ENCODE measurements at regions not wholly inside any gene's neighbourhood (a gene's known extent, or its start where the extent isn't known, plus 50 kb on each side); places are given as distances from the start of the nearest gene placed in this dataset.

DNA sequence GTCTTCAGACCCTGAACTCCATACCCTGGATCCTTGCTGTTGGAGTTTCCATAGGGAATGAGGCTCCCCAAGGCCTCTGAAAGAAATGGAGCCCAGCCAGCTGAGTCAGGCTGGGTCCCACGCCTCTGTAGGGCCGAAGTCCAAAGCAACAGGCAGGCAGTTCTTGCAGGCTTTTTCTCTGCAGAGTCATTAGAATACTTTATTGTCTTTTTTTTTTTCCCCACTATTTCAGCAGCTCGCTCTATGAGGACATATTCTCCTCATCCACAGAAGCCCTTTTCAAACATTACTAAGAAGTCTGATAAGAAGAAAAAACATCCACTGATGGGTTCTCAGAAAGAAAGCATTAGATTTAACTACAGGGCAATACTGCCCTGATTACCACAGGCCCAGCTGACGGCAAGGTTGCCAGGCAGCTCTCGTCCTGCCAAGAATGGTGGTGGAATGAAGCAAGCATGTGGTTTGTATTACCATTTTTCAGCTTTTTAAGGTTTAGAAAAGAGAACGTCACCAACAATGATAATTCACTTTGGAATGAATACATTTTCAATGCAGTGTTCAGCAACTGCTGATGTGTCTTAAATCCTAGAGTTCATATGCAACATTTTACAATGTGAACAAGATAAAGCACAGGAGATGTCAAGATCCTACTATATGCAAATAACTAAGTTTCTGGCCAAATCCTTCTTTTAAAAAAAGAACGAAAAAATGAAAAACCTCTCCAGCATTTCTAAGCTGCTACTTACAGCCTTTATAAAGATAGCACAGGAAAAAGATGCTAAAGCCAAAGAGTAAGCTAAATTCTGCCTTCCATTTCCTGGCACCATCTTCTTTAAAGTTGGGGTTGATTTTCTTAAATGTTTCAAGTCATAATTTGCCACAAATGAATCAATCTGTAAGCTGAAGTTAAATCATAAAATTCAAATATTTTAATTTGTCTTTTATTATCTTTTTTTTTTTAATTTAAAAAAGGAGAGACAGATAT lies 223.6 kb upstream of the CITED2 start:
- H3K9me2 ChIP-seq (ENCODE audit: insufficient read depth) = no peaks in the 10 kb centered on the region
- H3K9ac ChIP-seq = peak overlapping the region; percentile 54
- peaks cover 34% of the 10 kb centered on the region for H3K4me1 ChIP-seq (ENCODE audit: insufficient read depth)
- TF ChIP-seq EZH2phosphoT487 (IDR thresholded peaks at IDR 0.05; ENCODE audit: insufficient read depth, low read depth) (0 out of 2 replicates have a peak, but pooled peaks have one; percentile 43), EZH2 (IDR thresholded peaks at IDR 0.05; ENCODE audit: insufficient read depth, poor library complexity, severe bottlenecking) (no peak)
- peak overlapping the region; percentile 92 for H3K27ac ChIP-seq
- H2AFZ ChIP-seq = 0 out of 2 replicates have a peak overlapping the region, but pooled peaks have one; percentile 9
- H4K20me1 ChIP-seq (ENCODE audit: insufficient read depth) = no peaks in the 10 kb centered on the region
- no peaks in the 10 kb centered on the region for H3K27me3 ChIP-seq (replicated peaks; ENCODE audit: insufficient read depth)
- H3K4me2 ChIP-seq (ENCODE audit: unreplicated experiment) = peak overlapping the region; percentile 63
- peak overlapping the region; percentile 5 for H3K4me3 ChIP-seq
- H3K79me2 ChIP-seq (ENCODE audit: insufficient read depth) = no peaks in the 10 kb centered on the region
- no peaks in the 10 kb centered on the region for H3K9me3 ChIP-seq (ENCODE audit: low read depth)
- 1 to 3% methylated on average over 7 of the region's 7 CpGs for whole genome bisulfite sequencing, 2 experiments (ENCODE audit: low coverage in 1 of 2, low lambda C conversion rate in 2 of 2, missing lambda C conversion rate in 2 of 2)
- H3K36me3 ChIP-seq (ENCODE audit: low read depth) = no peaks in the 10 kb centered on the region
- H3F3A ChIP-seq (ENCODE audit: insufficient read depth) = peaks cover 44% of the 10 kb centered on the region
- in situ Hi-C loops (cut with MboI) = loop anchor here (10.0 kb wide), 1 partner anchor 223 kb away; the partner anchor contains the start of gene CITED2
- DNase-seq = peak; percentile 96

GRCh38 chr6:139597087-139597763 lies 222.8 kb upstream of the CITED2 start:
- WGBS, 2 experiments (ENCODE audit: low coverage in 1 of 2, low lambda C conversion rate in 2 of 2, missing lambda C conversion rate in 2 of 2) = 0 to 7% methylated on average over 1 of the region's 1 CpG
- Histone ChIP-seq H3K9me2 (ENCODE audit: insufficient read depth) (no peaks in the 10 kb centered on the region), H2AFZ (peak overlapping the region; percentile 9; the same call in 1 of the 2 replicates), H3K4me2 (ENCODE audit: unreplicated experiment) (peak overlapping the region; percentile 63), H3K27me3 (replicated peaks; ENCODE audit: insufficient read depth) (no peaks in the 10 kb centered on the region), H3F3A (ENCODE audit: insufficient read depth) (peaks cover 44% of the 10 kb centered on the region), H3K9me3 (ENCODE audit: low read depth) (no peaks in the 10 kb centered on the region), H4K20me1 (ENCODE audit: insufficient read depth) (no peaks in the 10 kb centered on the region), H3K4me1 (ENCODE audit: insufficient read depth) (peaks cover 34% of the 10 kb centered on the region), H3K4me3 (peak overlapping the region; percentile 5), H3K36me3 (ENCODE audit: low read depth) (no peaks in the 10 kb centered on the region), H3K79me2 (ENCODE audit: insufficient read depth) (no peaks in the 10 kb centered on the region), H3K9ac (peak overlapping the region; percentile 54), H3K27ac (peak overlapping the region; percentile 92)
- in situ Hi-C loops (cut with MboI) = loop anchor here (10.0 kb wide), 1 partner anchor 222 kb away; the partner anchor contains the start of gene CITED2
- TF ChIP-seq EZH2 (IDR thresholded peaks at IDR 0.05; ENCODE audit: insufficient read depth, poor library complexity, severe bottlenecking) = no peak
- peak; percentile 23 for DNase-seq

- in situ Hi-C loops (cut with MboI) = loop anchor here (10.0 kb wide), 1 partner anchor 220 kb away; the partner anchor contains the start of gene CITED2
Observed at GRCh38 chr6:139595183-139595582, 220.7 kb upstream of the CITED2 start.

GRCh38 chr6:139594333-139594965 lies 220.0 kb upstream of the CITED2 start:
- no peak overlapping the region for H3K4me3 ChIP-seq
- no peaks in the 10 kb centered on the region for H3K9me2 ChIP-seq (ENCODE audit: insufficient read depth)
- H4K20me1 ChIP-seq (ENCODE audit: insufficient read depth) = no peaks in the 10 kb centered on the region
- no peak for DNase-seq
- H3F3A ChIP-seq (ENCODE audit: insufficient read depth) = peaks cover 37% of the 10 kb centered on the region
- H3K27me3 ChIP-seq (replicated peaks; ENCODE audit: insufficient read depth) = no peaks in the 10 kb centered on the region
- no peak overlapping the region for H3K9ac ChIP-seq
- H3K9me3 ChIP-seq (ENCODE audit: low read depth) = no peaks in the 10 kb centered on the region
- no peaks in the 10 kb centered on the region for H3K36me3 ChIP-seq (ENCODE audit: low read depth)
- WGBS, 2 experiments (ENCODE audit: low coverage in 1 of 2, low lambda C conversion rate in 2 of 2, missing lambda C conversion rate in 2 of 2) = 93 to 94% methylated on average over 8 of the region's 8 CpGs
- TF ChIP-seq EZH2 (IDR thresholded peaks at IDR 0.05; ENCODE audit: insufficient read depth, poor library complexity, severe bottlenecking) (no peak), EZH2phosphoT487 (IDR thresholded peaks at IDR 0.05; ENCODE audit: insufficient read depth, low read depth) (no peak)
- H3K4me1 ChIP-seq (ENCODE audit: insufficient read depth) = peaks cover 40% of the 10 kb centered on the region
- no peak overlapping the region for H3K4me2 ChIP-seq (ENCODE audit: unreplicated experiment)
- no peak overlapping the region for H3K27ac ChIP-seq
- H2AFZ ChIP-seq = no peak overlapping the region
- in situ Hi-C loops (cut with MboI) = loop anchor here (10.0 kb wide), 1 partner anchor 220 kb away; the partner anchor contains the start of gene CITED2
- no peaks in the 10 kb centered on the region for H3K79me2 ChIP-seq (ENCODE audit: insufficient read depth)

More at GRCh38 chr6:139595183-139595582, 220.7 kb upstream of the CITED2 start:
- no peaks in the 10 kb centered on the region for H3K9me3 ChIP-seq (ENCODE audit: low read depth)
- H2AFZ ChIP-seq = no peak overlapping the region
- H3K4me3 ChIP-seq = no peak overlapping the region
- H3K27me3 ChIP-seq (replicated peaks; ENCODE audit: insufficient read depth) = no peaks in the 10 kb centered on the region
- WGBS, 2 experiments (ENCODE audit: low coverage in 1 of 2, low lambda C conversion rate in 2 of 2, missing lambda C conversion rate in 2 of 2) = 68 to 77% methylated on average over 3 of the region's 3 CpGs
- H4K20me1 ChIP-seq (ENCODE audit: insufficient read depth) = no peaks in the 10 kb centered on the region
- H3K9me2 ChIP-seq (ENCODE audit: insufficient read depth) = no peaks in the 10 kb centered on the region
- DNase-seq = peak; percentile 31
- no peaks in the 10 kb centered on the region for H3K36me3 ChIP-seq (ENCODE audit: low read depth)
- TF ChIP-seq EZH2phosphoT487 (IDR thresholded peaks at IDR 0.05; ENCODE audit: insufficient read depth, low read depth) (no peak), EZH2 (IDR thresholded peaks at IDR 0.05; ENCODE audit: insufficient read depth, poor library complexity, severe bottlenecking) (no peak)
- no peak overlapping the region for H3K4me2 ChIP-seq (ENCODE audit: unreplicated experiment)
- no peaks in the 10 kb centered on the region for H3K79me2 ChIP-seq (ENCODE audit: insufficient read depth)
- peaks cover 44% of the 10 kb centered on the region for H3F3A ChIP-seq (ENCODE audit: insufficient read depth)
- H3K4me1 ChIP-seq (ENCODE audit: insufficient read depth) = peaks cover 39% of the 10 kb centered on the region
- H3K9ac ChIP-seq = no peak overlapping the region
- no peak overlapping the region for H3K27ac ChIP-seq

All from GM23248 (cell line).